Erythroblast (primary cell): ENCODE measurements at regions not wholly inside any gene's neighbourhood (a gene's known extent, or its start where the extent isn't known, plus 50 kb on each side); places are given as distances from the start of the nearest gene placed in this dataset.
"Not testable (repeated sequence)": the region's sequence is repeated elsewhere in the genome, so short reads cannot be mapped to it uniquely, and the experiment has no call there.

Experiments used
- DNase-seq, 2 experiments: peaks; one replicate each; lab custom pipeline; 2025; lab: John Stamatoyannopoulos, UW
- GATA1 ChIP-seq: IDR thresholded peaks from 2 replicates; pipeline ENCODE4 v1.6.1; 2011; ENCODE audit warnings: low read depth, mild to moderate bottlenecking, control low read depth, low read length, moderate library complexity
- POLR2A ChIP-seq: IDR thresholded peaks from 2 replicates; pipeline ENCODE4 v1.6.1; 2011; ENCODE audit warnings: mild to moderate bottlenecking, low read length

- TF ChIP-seq GATA1 = no peak
- peak; percentile 50 to 65 for DNase-seq
Measured at GRCh38 chr2:195561116-195561921, 95.7 kb upstream of the SLC39A10 start.

GRCh38 chr2:195560209-195560895 lies 96.7 kb upstream of the SLC39A10 start:
- DNase-seq = no peak
- TF ChIP-seq GATA1 (no peak), POLR2A (no peak)

- DNase-seq = no peak
- TF ChIP-seq GATA1 (no peak), POLR2A (no peak)
Measured at GRCh38 chr2:195559431-195559914, 97.6 kb upstream of the SLC39A10 start.

GRCh38 chr2:195555971-195556370 lies 101.1 kb upstream of the SLC39A10 start:
- TF ChIP-seq GATA1 (no peak), POLR2A (no peak)
- no peak for DNase-seq

- DNase-seq = no peak
- no peak for TF ChIP-seq POLR2A
- TF ChIP-seq GATA1 = no peak
Measured at GRCh38 chr2:195552581-195552980, 104.4 kb upstream of the SLC39A10 start.

- TF ChIP-seq POLR2A = no peak
- TF ChIP-seq GATA1 = no peak
- no peak for DNase-seq
Measured at GRCh38 chr2:195548198-195548940, 108.7 kb upstream of the SLC39A10 start.

- not testable (repeated sequence) for DNase-seq
Measured at GRCh38 chr2:195547268-195547840, 109.7 kb upstream of the SLC39A10 start.

- TF ChIP-seq POLR2A (no peak), GATA1 (no peak)
- no peak for DNase-seq
Measured at GRCh38 chr2:195545811-195546210, 111.2 kb upstream of the SLC39A10 start.

GRCh38 chr2:195543902-195544894 lies 112.8 kb upstream of the SLC39A10 start:
- TF ChIP-seq POLR2A (no peak), GATA1 (no peak)
- DNase-seq = no peak

- TF ChIP-seq POLR2A = no peak
- no peak for TF ChIP-seq GATA1
- no peak for DNase-seq
Measured at GRCh38 chr2:195543063-195543462, 114.0 kb upstream of the SLC39A10 start.

GRCh38 chr2:195542067-195542466 lies 115.0 kb upstream of the SLC39A10 start:
- DNase-seq = no peak
- TF ChIP-seq POLR2A = no peak
- no peak for TF ChIP-seq GATA1

GRCh38 chr2:195538937-195539336 lies 118.1 kb upstream of the SLC39A10 start:
- TF ChIP-seq POLR2A = no peak
- no peak for DNase-seq

GRCh38 chr2:195537811-195538210 lies 119.2 kb upstream of the SLC39A10 start:
- TF ChIP-seq POLR2A (no peak), GATA1 (no peak)
- peak; percentile 60 to 74 for DNase-seq
